Osteoblast (primary cell): ENCODE measurements at regions not wholly inside any gene's neighbourhood (a gene's known extent, or its start where the extent isn't known, plus 50 kb on each side); places are given as distances from the start of the nearest gene placed in this dataset.

Experiments
- DNase-seq: peaks from one replicate; pipeline ENCODE4 v3.0.0; 2011; ENCODE audit warnings: low spot score, mixed read lengths; ENCODE audit not compliant: insufficient read length; ENCODE audit errors: missing footprints
- H2AFZ ChIP-seq: 2 replicates; pipeline ENCODE4 v1.6.0; 2011; ENCODE audit warnings: mild to moderate bottlenecking, low read length
- H3K27ac ChIP-seq: 2 replicates; pipeline ENCODE4 v1.5.1; 2011; ENCODE audit warnings: mild to moderate bottlenecking, low read depth, low read length, moderate library complexity
- H3K27me3 ChIP-seq: 2 replicates; pipeline ENCODE4 v1.6.0; 2012; ENCODE audit warnings: mild to moderate bottlenecking, control low read depth, inconsistent platforms, low read length, moderate library complexity; ENCODE audit not compliant: insufficient read depth
- H3K36me3 ChIP-seq: 2 replicates; pipeline ENCODE4 v1.5.1; 2011; ENCODE audit warnings: mild to moderate bottlenecking, low read length, control low read depth, moderate library complexity; ENCODE audit not compliant: insufficient read depth
- H3K4me1 ChIP-seq: 2 replicates; pipeline ENCODE4 v1.5.1; 2011; ENCODE audit warnings: mild to moderate bottlenecking, low read length, control low read depth, moderate library complexity; ENCODE audit not compliant: insufficient read depth
- H3K4me2 ChIP-seq: 2 replicates; pipeline ENCODE4 v1.6.0; 2011; ENCODE audit warnings: mild to moderate bottlenecking, low read length; ENCODE audit not compliant: insufficient read depth
- H3K4me3 ChIP-seq: fragments of 200-600 bp; sonication (generic); 3 replicates; pipeline ENCODE4 v1.5.1; 2012; ENCODE audit warnings: mild to moderate bottlenecking, low read length, inconsistent platforms; ENCODE audit not compliant: insufficient read depth
- H3K79me2 ChIP-seq: 2 replicates; pipeline ENCODE4 v1.6.0; 2012; ENCODE audit warnings: mild to moderate bottlenecking, low read length, control low read depth, inconsistent platforms; ENCODE audit not compliant: insufficient read depth
- H3K9me3 ChIP-seq: 2 replicates; pipeline ENCODE4 v1.5.1; 2011; ENCODE audit warnings: low read depth, low read length, control low read depth
- H4K20me1 ChIP-seq: 2 replicates; pipeline ENCODE4 v1.6.0; 2012; ENCODE audit warnings: mild to moderate bottlenecking, low read length, control low read depth; ENCODE audit not compliant: insufficient read depth
- TF ChIP-seq, protein P1 (sequence below): IDR thresholded peaks from 2 replicates; pipeline ENCODE4 v1.5.1; 2011; ENCODE audit warnings: mild to moderate bottlenecking, low read depth, low read length, moderate library complexity; ENCODE audit errors: extremely low read depth

DNA sequence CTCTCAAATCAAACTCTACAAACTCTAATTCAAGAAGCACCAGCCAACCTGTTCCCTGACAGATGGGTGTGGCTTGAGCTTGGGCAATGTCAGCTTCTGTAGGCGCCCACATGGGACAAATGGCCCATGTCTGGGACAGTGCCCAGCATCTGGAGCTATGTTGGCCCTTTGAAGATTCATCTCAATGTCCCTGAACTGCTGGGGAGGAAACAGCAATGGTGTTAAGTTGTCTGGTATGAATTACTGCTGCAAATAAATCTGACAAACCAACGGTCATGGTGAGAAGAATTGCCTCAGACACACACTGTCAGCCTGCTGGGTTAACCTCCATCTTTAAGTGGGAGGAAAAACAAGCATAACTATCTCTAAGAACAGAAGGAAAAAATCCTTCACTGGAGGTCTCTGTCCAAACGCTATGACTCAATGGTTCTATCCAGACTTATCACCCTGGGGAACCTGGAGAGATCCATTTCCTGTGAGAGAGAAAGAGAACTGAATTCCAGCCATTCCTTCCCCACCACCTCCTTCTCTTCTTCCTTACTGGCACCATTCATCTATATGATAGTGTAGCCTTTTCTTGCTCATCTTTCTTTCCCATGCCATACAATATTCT lies 274.9 kb downstream of the CDH26 start:
- H3K36me3 ChIP-seq, result no peaks in the 10 kb centered on the region
- TF ChIP-seq, protein P1, sequence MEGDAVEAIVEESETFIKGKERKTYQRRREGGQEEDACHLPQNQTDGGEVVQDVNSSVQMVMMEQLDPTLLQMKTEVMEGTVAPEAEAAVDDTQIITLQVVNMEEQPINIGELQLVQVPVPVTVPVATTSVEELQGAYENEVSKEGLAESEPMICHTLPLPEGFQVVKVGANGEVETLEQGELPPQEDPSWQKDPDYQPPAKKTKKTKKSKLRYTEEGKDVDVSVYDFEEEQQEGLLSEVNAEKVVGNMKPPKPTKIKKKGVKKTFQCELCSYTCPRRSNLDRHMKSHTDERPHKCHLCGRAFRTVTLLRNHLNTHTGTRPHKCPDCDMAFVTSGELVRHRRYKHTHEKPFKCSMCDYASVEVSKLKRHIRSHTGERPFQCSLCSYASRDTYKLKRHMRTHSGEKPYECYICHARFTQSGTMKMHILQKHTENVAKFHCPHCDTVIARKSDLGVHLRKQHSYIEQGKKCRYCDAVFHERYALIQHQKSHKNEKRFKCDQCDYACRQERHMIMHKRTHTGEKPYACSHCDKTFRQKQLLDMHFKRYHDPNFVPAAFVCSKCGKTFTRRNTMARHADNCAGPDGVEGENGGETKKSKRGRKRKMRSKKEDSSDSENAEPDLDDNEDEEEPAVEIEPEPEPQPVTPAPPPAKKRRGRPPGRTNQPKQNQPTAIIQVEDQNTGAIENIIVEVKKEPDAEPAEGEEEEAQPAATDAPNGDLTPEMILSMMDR, result no peak
- no peak for DNase-seq
- no peaks in the 10 kb centered on the region for H3K27me3 ChIP-seq
- H3K4me1 ChIP-seq, result no peaks in the 10 kb centered on the region
- no peaks in the 10 kb centered on the region for H3K79me2 ChIP-seq
- no peak overlapping the region for H3K27ac ChIP-seq
- no peaks in the 10 kb centered on the region for H4K20me1 ChIP-seq
- H3K4me3 ChIP-seq, result no peak overlapping the region
- H3K4me2 ChIP-seq, result no peak overlapping the region
- H3K9me3 ChIP-seq, result no peaks in the 10 kb centered on the region
- H2AFZ ChIP-seq, result no peak overlapping the region

DNA sequence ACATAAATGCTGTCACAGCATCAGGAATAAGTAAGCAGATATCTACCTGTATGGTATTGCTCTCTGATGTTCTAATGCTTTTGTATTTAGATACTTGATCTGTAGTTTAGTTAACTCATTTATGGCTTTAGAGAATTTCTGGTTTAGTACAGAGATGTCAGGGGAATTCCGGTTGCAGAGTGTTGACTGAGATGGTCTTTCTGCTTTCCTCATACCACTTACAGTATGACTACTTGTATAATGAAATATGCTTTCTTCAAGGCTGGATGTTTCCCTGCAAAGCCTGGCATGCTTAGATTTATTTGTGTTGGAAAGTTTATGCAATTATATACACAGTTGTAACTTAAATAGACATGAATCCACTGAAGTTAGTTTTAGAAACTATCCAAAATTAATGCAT lies 278.4 kb downstream of the CDH26 start:
- H3K4me1 ChIP-seq, result no peaks in the 10 kb centered on the region
- H3K27ac ChIP-seq, result no peak overlapping the region
- no peak overlapping the region for H3K4me3 ChIP-seq
- H3K36me3 ChIP-seq, result no peaks in the 10 kb centered on the region
- no peak for DNase-seq
- no peak overlapping the region for H3K4me2 ChIP-seq
- no peaks in the 10 kb centered on the region for H3K9me3 ChIP-seq
- H2AFZ ChIP-seq, result no peak overlapping the region
- H3K79me2 ChIP-seq, result no peaks in the 10 kb centered on the region
- no peaks in the 10 kb centered on the region for H3K27me3 ChIP-seq
- H4K20me1 ChIP-seq, result no peaks in the 10 kb centered on the region
- TF ChIP-seq, protein P1, result no peak

DNA sequence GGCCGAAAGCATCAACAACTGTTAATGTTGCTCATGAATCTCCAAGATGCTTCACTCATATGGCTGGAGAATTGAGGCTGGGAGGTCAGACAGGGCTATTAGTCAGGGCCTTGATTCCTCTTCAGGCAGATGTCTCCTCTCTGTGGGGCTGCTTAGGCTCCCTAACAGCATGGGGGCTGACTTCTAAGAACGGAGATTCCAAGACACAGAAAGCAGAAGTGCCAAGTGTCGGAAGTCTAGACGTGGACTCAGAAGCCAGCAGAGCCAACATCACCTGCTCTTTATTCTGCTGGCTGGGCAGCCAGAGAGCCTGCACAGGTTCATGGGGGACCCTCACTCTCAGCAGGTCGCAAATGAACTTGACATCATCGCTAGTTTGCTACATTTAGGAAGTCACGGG lies 279.8 kb downstream of the CDH26 start:
- no peaks in the 10 kb centered on the region for H3K4me1 ChIP-seq
- no peaks in the 10 kb centered on the region for H3K9me3 ChIP-seq
- no peaks in the 10 kb centered on the region for H3K36me3 ChIP-seq
- H3K27me3 ChIP-seq, result no peaks in the 10 kb centered on the region
- no peaks in the 10 kb centered on the region for H4K20me1 ChIP-seq
- H3K79me2 ChIP-seq, result no peaks in the 10 kb centered on the region
- no peak overlapping the region for H3K27ac ChIP-seq
- no peak overlapping the region for H3K4me2 ChIP-seq
- H3K4me3 ChIP-seq, result no peak overlapping the region
- TF ChIP-seq, protein P1, result no peak
- no peak overlapping the region for H2AFZ ChIP-seq
- DNase-seq, result no peak

DNA sequence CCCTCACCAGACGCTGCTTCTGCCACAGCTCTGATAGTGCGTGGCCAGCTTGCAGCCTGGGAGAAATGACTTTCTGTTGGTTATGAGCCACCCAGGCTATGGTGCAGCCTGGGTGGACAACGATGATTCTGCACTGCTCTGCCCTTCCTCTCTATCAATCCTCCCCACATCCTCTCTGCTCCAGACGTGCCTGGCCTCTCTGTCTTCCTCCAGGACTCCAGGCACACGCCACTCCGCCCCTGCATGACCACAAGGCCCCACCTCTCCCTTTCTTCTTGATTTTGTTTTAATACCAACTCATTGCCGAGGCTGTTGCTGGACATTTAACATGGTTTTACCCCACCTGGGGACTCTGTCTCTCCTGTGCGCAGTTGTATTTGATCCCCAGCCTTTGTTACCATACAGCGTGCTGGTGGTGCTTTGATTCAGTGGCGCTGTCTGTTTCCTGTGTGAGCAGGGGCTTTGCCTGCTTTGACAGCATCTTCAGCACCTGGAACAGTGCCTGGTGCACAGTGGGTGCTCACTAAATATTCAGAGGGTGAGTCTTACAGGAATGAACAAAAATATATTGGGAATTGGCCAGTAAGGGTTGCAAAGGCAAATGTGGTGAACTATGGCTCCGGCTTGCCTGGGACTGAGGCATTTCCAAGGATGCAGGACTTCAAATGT lies 280.9 kb downstream of the CDH26 start:
- Histone ChIP-seq H3K36me3 (no peaks in the 10 kb centered on the region), H2AFZ (no peak overlapping the region), H3K4me3 (no peak overlapping the region), H3K27me3 (no peaks in the 10 kb centered on the region), H3K4me1 (no peaks in the 10 kb centered on the region), H3K9me3 (no peaks in the 10 kb centered on the region), H4K20me1 (no peaks in the 10 kb centered on the region), H3K4me2 (no peak overlapping the region), H3K27ac (no peak overlapping the region), H3K79me2 (no peaks in the 10 kb centered on the region)
- no peak for DNase-seq
- TF ChIP-seq, protein P1, result no peak
